RWPE2 (cell line): ENCODE measurements at regions not wholly inside any gene's neighbourhood (a gene's known extent, or its start where the extent isn't known, plus 50 kb on each side); places are given as distances from the start of the nearest gene placed in this dataset.
A peak's percentile ranks its signal among the peaks of the same experiment; 100 is the strongest.

ENCODE experiments used
- ATAC-seq: fragments of 200-7000 bp; cut with Tn5 transposase; 3 replicates; pipeline ENCODE4 v1.9.1; 2021; ENCODE audit warnings: low read depth
- DNase-seq: peaks from one replicate; pipeline ENCODE4 v3.0.0-alpha.2; 2020; ENCODE audit warnings: low spot score
- H3K27ac ChIP-seq: fragments of 450-650 bp; 2 replicates; pipeline ENCODE4 v1.5.1; 2017; ENCODE audit warnings: mild to moderate bottlenecking; ENCODE audit not compliant: poor library complexity, severe bottlenecking
- H3K27me3 ChIP-seq: fragments of 250-450 bp; sonication (Bioruptor Pico); 2 replicates; pipeline ENCODE4 v1.5.1; 2021; ENCODE audit warnings: mild to moderate bottlenecking, moderate library complexity; ENCODE audit not compliant: insufficient read depth, poor library complexity, severe bottlenecking
- H3K36me3 ChIP-seq: fragments of 250-450 bp; sonication (Bioruptor Pico); 2 replicates; pipeline ENCODE4 v1.5.1; 2020; ENCODE audit warnings: low read depth, mild to moderate bottlenecking, moderate library complexity
- H3K4me1 ChIP-seq: fragments of 250-450 bp; sonication (Bioruptor Pico); 2 replicates; pipeline ENCODE4 v1.5.1; 2021; ENCODE audit warnings: mild to moderate bottlenecking, moderate library complexity; ENCODE audit not compliant: insufficient read depth, poor library complexity, severe bottlenecking
- H3K4me3 ChIP-seq: fragments of 250-450 bp; sonication (Bioruptor Pico); 2 replicates; pipeline ENCODE4 v1.5.1; 2021; ENCODE audit warnings: mild to moderate bottlenecking, moderate library complexity; ENCODE audit not compliant: severe bottlenecking
- H3K9me3 ChIP-seq: fragments of 250-450 bp; sonication (Bioruptor Pico); 2 replicates; pipeline ENCODE4 v1.5.1; 2021; ENCODE audit warnings: mild to moderate bottlenecking, moderate library complexity; ENCODE audit not compliant: severe bottlenecking
- TF ChIP-seq, protein P1 (sequence below): fragments of 450-650 bp; IDR thresholded peaks from one replicate; pipeline ENCODE4 v1.5.1; 2017; ENCODE audit warnings: mild to moderate bottlenecking, moderate library complexity; ENCODE audit not compliant: poor library complexity, severe bottlenecking

DNA sequence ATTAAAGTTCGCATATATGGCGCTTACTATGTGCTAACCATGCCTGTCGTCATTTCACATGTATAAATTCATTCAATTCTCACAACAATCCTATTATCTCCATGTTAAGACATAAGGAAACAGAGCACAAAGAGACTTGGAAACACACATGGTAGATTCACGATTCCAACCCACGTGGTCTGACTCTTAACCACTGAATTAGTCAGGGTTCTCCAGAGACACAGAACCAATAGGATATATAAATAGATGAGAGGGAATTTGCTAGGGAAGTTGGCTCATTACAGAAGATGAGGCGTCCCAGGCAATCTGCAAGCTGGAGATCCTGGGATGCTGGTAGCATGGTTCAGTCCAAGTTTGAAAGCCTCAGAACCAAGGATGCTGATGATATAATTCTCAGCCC lies 765.3 kb downstream of the TBL1XR1 start:
- no peaks in the 10 kb centered on the region for H3K27me3 ChIP-seq
- no peak for ATAC-seq
- no peak for DNase-seq
- H3K4me3 ChIP-seq, result no peak overlapping the region
- TF ChIP-seq, protein P1, sequence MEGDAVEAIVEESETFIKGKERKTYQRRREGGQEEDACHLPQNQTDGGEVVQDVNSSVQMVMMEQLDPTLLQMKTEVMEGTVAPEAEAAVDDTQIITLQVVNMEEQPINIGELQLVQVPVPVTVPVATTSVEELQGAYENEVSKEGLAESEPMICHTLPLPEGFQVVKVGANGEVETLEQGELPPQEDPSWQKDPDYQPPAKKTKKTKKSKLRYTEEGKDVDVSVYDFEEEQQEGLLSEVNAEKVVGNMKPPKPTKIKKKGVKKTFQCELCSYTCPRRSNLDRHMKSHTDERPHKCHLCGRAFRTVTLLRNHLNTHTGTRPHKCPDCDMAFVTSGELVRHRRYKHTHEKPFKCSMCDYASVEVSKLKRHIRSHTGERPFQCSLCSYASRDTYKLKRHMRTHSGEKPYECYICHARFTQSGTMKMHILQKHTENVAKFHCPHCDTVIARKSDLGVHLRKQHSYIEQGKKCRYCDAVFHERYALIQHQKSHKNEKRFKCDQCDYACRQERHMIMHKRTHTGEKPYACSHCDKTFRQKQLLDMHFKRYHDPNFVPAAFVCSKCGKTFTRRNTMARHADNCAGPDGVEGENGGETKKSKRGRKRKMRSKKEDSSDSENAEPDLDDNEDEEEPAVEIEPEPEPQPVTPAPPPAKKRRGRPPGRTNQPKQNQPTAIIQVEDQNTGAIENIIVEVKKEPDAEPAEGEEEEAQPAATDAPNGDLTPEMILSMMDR, result no peak
- no peaks in the 10 kb centered on the region for H3K4me1 ChIP-seq
- no peaks in the 10 kb centered on the region for H3K36me3 ChIP-seq
- H3K9me3 ChIP-seq, result no peaks in the 10 kb centered on the region
- H3K27ac ChIP-seq, result no peak overlapping the region

DNA sequence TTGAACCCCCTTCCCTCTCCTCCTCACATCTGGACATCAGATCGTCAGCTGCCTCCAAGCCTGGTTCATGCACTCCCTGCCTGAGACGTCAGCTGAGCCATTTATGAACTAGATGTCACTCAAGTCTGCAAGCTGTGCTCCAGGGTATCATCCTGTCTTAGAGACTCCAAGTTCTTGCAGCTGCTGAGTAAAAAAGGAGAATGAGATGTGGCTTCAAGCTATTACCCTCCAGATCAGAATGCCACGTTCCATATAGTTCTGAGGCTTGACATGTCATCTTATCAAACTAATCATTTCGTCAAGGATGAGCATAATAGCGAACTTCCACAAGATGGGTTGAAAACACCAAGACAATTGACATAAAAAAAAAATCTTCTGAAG lies 766.3 kb downstream of the TBL1XR1 start:
- ATAC-seq (no peak), DNase-seq (no peak)
- no peaks in the 10 kb centered on the region for H3K4me1 ChIP-seq
- H3K9me3 ChIP-seq, result no peaks in the 10 kb centered on the region
- no peaks in the 10 kb centered on the region for H3K27me3 ChIP-seq
- no peaks in the 10 kb centered on the region for H3K36me3 ChIP-seq
- H3K4me3 ChIP-seq, result no peak overlapping the region
- H3K27ac ChIP-seq, result no peak overlapping the region
- TF ChIP-seq, protein P1, result no peak

DNA sequence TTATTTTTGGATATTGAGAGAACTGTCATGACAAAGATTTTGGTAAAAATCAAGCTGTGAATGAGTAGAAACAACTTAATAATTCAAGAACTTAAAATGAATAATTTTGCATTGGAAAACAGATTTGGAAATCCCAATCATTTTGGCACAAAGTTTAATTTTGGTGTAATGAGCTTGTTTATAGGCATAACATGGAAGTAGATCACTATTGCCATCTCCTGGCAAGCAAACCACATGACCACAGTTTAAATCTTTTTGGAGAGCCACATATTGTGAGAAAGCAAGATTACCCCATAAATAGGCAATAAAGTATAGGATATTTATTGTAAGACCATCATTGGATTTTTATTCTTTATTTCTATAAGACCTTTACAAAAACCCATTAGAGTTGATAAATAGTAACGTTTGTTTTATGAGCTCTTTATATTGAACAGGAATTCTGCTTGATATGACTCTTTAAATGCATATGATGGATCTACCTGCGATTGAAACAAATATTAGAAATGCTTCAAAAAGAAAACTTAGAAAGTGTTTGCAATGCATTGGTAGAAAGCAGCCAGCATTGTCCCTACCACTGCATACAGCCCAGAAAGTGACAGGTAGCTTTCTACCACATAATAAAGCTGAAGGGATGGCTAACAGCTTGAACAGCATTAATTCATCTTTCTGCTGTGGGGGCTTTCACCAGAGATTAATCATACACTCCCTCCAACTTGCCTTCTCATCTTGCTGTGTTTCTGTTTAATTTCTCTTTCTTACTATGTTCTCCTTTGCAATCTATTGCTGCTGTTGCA lies 766.8 kb downstream of the TBL1XR1 start:
- TF ChIP-seq, protein P1, result peak; percentile 73
- H3K9me3 ChIP-seq, result no peaks in the 10 kb centered on the region
- H3K4me3 ChIP-seq, result no peak overlapping the region
- H3K36me3 ChIP-seq, result no peaks in the 10 kb centered on the region
- H3K4me1 ChIP-seq, result no peaks in the 10 kb centered on the region
- no peak overlapping the region for H3K27ac ChIP-seq
- DNase-seq, result no peak
- H3K27me3 ChIP-seq, result no peaks in the 10 kb centered on the region
- ATAC-seq, result no peak; the same call in 2 of the 3 replicates

DNA sequence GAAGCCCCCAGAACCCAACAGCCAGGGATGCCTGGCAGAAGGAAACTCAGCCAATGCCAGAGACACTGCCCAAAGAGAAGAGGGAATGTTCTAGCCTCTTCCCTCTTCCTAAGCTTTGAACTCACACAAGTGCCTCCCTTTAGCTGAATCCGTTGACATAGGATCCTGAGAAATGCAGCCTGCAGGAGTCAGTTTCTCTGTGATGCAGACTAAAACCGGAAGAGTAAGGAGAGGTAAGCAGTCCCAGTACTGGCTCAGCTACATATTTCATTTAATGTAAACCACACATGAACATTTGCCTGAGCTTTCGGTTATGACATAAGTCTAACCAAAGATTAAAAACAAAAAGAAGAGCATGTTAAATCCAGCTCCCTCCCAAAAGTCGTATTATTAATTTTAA lies 768.7 kb downstream of the TBL1XR1 start:
- no peak for DNase-seq
- H3K4me1 ChIP-seq, result no peaks in the 10 kb centered on the region
- no peak overlapping the region for H3K27ac ChIP-seq
- ATAC-seq, result no peak
- H3K36me3 ChIP-seq, result no peaks in the 10 kb centered on the region
- H3K9me3 ChIP-seq, result no peaks in the 10 kb centered on the region
- no peak overlapping the region for H3K4me3 ChIP-seq
- TF ChIP-seq, protein P1, result no peak
- no peaks in the 10 kb centered on the region for H3K27me3 ChIP-seq

DNA sequence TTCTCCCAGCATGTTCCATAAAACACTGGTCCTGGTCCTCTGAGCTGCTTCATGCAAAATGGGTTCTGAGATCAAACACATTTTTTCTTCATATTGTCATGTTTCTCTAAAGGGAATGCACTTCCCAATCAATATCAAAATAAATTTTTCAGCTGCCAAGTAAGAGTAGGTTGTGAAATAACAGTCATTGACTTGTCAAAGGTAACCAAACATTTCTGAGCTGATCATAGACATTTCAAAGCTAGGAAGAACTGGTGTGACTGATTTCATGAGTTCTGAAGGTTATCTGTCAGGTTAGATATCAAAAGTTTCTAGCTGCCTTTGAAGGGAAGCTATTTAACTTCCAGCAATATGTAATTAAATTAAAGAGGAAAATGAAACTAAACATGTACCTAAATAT lies 770.9 kb downstream of the TBL1XR1 start:
- ATAC-seq, result no peak
- H3K27me3 ChIP-seq, result no peaks in the 10 kb centered on the region
- no peaks in the 10 kb centered on the region for H3K36me3 ChIP-seq
- H3K27ac ChIP-seq, result no peak overlapping the region
- no peak overlapping the region for H3K4me3 ChIP-seq
- no peaks in the 10 kb centered on the region for H3K9me3 ChIP-seq
- TF ChIP-seq, protein P1, result no peak
- no peak for DNase-seq
- no peaks in the 10 kb centered on the region for H3K4me1 ChIP-seq
